ENCODE measurements at regions not wholly inside any gene's neighbourhood (a gene's known extent, or its start where the extent isn't known, plus 50 kb on each side); places are given as distances from the start of the nearest gene placed in this dataset.

DNA sequence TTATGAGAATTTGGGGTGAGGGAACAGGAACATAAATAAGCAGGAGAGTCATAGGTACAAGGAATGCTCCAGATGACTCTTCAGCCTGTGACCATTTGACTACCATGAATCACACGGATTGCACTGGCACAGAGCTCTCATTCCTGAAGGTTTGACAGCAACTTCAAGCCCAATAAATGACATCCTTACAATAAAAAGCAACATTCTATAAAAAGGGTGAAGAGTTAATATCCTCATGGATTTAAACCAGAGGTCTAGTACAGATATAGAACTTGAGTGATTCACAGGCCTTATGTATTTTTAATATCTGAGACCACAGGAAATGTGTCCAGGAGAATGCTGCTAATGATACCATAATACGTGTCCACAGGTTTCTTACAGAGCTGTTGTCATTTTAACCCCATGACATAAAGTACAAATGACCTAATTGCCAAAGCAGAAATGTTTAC, 158.1 kb downstream of the IRS2 start:
- no peak for TF ChIP-seq POLR2A (IDR thresholded peaks at IDR 0.05)
- TF ChIP-seq, protein P1, sequence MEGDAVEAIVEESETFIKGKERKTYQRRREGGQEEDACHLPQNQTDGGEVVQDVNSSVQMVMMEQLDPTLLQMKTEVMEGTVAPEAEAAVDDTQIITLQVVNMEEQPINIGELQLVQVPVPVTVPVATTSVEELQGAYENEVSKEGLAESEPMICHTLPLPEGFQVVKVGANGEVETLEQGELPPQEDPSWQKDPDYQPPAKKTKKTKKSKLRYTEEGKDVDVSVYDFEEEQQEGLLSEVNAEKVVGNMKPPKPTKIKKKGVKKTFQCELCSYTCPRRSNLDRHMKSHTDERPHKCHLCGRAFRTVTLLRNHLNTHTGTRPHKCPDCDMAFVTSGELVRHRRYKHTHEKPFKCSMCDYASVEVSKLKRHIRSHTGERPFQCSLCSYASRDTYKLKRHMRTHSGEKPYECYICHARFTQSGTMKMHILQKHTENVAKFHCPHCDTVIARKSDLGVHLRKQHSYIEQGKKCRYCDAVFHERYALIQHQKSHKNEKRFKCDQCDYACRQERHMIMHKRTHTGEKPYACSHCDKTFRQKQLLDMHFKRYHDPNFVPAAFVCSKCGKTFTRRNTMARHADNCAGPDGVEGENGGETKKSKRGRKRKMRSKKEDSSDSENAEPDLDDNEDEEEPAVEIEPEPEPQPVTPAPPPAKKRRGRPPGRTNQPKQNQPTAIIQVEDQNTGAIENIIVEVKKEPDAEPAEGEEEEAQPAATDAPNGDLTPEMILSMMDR (IDR thresholded peaks at IDR 0.05) = no peak
- intact Hi-C loops (cut with DNase I) = no loop called here
- 65 to 69% methylated on average over 2 of the region's 2 CpGs for WGBS, 2 donors
- no peak overlapping the region for H3K27ac ChIP-seq
- H3K9me3 ChIP-seq = no peaks in the 10 kb centered on the region
- no peak for DNase-seq
- no peaks in the 10 kb centered on the region for H3K27me3 ChIP-seq
- H3K36me3 ChIP-seq = no peaks in the 10 kb centered on the region
- no peaks in the 10 kb centered on the region for H3K4me1 ChIP-seq
- H3K4me3 ChIP-seq (replicated peaks in 1 of 3) = no peak overlapping the region

DNA sequence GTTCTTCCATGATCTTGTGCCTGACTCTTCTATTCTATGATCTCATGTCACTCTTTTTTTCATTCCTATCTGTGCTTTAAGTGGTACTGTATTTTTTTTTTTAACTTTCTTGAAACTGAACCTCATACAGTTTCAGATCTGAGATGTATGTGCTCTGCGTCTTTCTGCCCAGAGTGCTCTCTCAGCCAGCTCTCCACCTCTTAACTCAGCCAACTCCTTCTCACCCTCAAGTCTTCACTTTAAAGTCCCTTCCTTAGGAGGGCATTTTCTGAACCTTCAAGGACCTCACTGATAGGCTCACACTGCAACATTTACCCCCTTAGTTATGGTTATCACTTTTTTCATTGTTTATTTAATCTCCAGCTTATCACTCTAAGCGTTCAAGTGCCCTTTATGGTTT, 158.7 kb downstream of the IRS2 start:
- no peak overlapping the region for H3K27ac ChIP-seq

DNA sequence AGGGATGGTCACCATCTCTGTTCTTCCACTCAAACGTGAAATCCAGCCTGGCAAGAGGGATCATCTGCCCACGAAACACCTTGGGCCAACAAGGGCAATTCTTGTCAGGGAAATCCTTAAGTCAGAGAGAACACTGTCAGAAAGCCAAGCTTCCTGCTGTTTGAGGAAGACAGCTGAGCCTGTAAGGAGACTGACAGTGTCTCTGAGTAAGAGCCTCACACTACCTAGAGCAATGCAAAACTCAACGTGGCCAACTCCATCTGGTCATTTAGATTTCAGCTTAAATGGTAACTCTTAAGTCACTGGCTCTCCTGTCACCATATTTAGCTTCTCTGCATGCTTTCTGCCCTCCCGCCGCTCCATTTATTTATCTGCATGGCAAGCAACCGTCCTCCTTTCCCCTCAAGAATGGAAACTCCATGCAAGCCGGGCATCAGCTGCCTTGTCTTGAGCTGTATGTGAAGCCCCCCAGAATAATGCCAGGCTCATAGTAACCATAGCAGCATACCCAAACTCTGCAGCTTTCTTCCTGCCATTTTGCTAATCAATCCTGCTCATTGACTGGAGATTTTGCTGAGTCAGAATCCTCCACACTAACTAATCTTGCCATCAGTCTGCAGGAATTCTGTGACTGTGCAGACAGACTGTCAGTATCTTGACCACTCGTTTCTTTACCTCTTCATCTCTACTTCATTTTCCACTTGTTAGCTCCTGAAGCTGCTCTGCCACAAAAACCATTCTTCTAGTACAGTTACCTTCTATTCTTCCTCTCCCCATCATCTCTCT, 159.8 kb downstream of the IRS2 start:
- no peaks in the 10 kb centered on the region for H3K36me3 ChIP-seq
- TF ChIP-seq POLR2A (IDR thresholded peaks at IDR 0.05) = no peak
- TF ChIP-seq, protein P1 (IDR thresholded peaks at IDR 0.05) = no peak
- no peak for DNase-seq
- H3K27me3 ChIP-seq = no peaks in the 10 kb centered on the region
- H3K9me3 ChIP-seq = no peaks in the 10 kb centered on the region
- H3K4me3 ChIP-seq (replicated peaks in 1 of 3) = no peak overlapping the region
- no peak overlapping the region for H3K27ac ChIP-seq
- intact Hi-C loops (cut with DNase I) = no loop called here
- H3K4me1 ChIP-seq = no peaks in the 10 kb centered on the region
- 65 to 73% methylated on average over 8 of the region's 8 CpGs for WGBS, 2 donors

More for the DNA sequence above, 158.7 kb downstream of the IRS2 start:
- Histone ChIP-seq H3K4me1 (no peaks in the 10 kb centered on the region), H3K9me3 (no peaks in the 10 kb centered on the region), H3K27me3 (no peaks in the 10 kb centered on the region), H3K36me3 (no peaks in the 10 kb centered on the region), H3K4me3 (replicated peaks in 1 of 3) (no peak overlapping the region)
- WGBS, 2 donors = 51 to 52% methylated on average over 2 of the region's 2 CpGs
- intact Hi-C loops (cut with DNase I) = no loop called here
- DNase-seq = no peak
- TF ChIP-seq POLR2A (IDR thresholded peaks at IDR 0.05) = no peak
- TF ChIP-seq, protein P1 (IDR thresholded peaks at IDR 0.05) = no peak

DNA sequence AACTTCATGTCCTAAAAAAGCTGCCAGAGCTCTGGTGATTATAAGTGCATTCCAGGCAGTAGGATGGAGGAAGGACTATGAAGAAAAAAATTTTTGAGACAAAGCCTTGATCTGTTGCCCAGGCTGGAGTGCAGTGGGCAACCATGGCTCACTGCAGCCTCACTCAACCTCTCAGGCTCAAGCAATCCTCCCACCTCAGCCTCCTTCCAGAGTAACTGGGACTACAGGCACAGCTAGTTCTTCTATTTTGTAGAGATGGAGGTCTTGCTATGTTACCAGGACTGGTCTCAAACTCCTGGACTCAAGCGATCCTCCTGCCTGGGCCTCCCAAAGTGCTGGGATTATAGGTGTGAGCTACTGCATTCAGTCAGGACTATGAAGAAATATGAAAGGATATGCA, 161.2 kb downstream of the IRS2 start:
- Histone ChIP-seq H3K27me3 (no peaks in the 10 kb centered on the region), H3K36me3 (no peaks in the 10 kb centered on the region), H3K4me1 (no peaks in the 10 kb centered on the region), H3K27ac (no peak overlapping the region), H3K9me3 (no peaks in the 10 kb centered on the region), H3K4me3 (replicated peaks in 1 of 3) (no peak overlapping the region)
- TF ChIP-seq POLR2A (IDR thresholded peaks at IDR 0.05) = no peak
- TF ChIP-seq, protein P1 (IDR thresholded peaks at IDR 0.05) = no peak
- WGBS, 2 donors = 47 to 93% methylated on average over 1 of the region's 1 CpG
- DNase-seq = no peak
- intact Hi-C loops (cut with DNase I) = no loop called here

DNA sequence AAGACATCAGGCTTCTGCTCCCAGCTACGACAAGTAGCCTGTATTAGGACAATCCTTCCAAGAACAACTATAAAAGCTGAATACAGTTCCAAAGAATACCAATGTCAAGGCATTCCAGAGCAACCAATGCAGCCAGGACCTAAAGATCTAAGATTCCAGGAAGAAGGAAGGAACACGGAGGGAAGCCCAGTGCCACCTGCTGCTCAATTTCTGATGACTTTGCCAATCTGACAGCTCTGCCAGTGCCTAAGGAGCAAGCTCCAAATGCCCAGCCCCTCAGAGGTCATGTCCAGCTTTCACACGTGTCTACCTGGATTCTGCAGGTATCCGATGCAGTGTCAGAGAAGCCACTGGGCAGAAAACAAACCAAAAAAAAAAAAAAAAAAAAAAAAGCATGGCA, 164.4 kb downstream of the IRS2 start:
- 88 to 91% methylated on average over 4 of the region's 4 CpGs for WGBS, 2 donors
- no peak for TF ChIP-seq POLR2A (IDR thresholded peaks at IDR 0.05)
- TF ChIP-seq, protein P1 (IDR thresholded peaks at IDR 0.05) = no peak
- Histone ChIP-seq H3K4me1 (no peaks in the 10 kb centered on the region), H3K9me3 (no peaks in the 10 kb centered on the region), H3K4me3 (replicated peaks in 1 of 3) (no peak overlapping the region), H3K27ac (no peak overlapping the region), H3K36me3 (no peaks in the 10 kb centered on the region), H3K27me3 (no peaks in the 10 kb centered on the region)
- intact Hi-C loops (cut with DNase I) = no loop called here
- no peak for DNase-seq
